Anterior cingulate cortex (tissue), 58 donors: ENCODE measurements at regions not wholly inside any gene's neighbourhood (a gene's known extent, or its start where the extent isn't known, plus 50 kb on each side); places are given as distances from the start of the nearest gene placed in this dataset.
"Not testable (repeated sequence)": the region's sequence is repeated elsewhere in the genome, so short reads cannot be mapped to it uniquely, and the experiment has no call there.

Source experiments
- DNase-seq, 58 donors: peaks; one replicate each; lab custom pipeline; 2025; lab: John Stamatoyannopoulos, UW

DNA sequence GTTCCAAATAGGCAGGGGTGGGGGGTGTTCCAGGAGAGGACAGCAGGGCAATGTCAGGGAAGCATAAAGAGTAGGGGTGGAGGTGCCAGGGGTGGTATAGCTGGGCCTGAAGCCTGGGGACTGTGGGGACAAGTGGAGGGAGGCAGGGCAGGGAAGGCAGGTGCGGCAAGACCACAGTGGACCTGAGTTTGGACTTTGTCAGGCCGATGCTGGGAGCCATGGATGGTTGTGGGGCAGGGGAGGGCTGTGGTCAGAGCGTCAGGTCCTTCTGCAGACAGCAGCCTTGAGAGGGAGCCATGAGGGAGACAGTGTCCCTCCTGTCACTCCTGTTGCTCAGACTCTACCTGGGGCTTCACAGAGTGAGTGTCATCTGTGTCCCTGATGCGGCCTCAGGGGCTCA is 320.3 kb downstream of the PTPRU start:
- DNase-seq: no peak

DNA sequence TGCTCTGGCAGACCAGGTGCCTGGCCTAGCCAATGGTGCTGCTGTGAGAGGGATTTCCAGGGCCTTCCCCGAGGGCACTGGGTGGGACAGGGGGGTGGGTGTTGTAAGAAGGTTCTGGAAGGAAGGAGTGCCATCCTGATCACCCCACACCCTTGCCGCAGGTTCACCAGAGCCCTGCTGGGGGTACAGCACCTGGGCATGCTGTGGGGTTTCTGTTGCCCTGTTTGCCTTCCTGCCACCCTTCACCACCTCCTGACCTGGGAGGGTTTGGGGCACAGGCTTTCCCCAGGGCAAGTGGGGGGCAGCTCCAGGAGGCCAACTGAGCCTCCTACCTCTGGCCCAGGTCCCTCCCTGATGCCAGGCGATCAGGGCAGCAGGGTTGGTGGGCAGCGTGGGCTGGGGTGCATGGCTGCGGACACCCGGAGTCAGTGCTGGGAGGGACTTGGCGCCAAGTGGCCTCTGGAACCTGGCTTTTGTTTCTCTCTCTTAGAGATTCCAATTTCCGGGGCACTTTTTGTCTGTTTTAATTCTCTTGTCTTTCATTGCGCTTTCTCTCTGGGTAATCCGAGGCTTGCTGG is 318.8 kb downstream of the PTPRU start:
- DNase-seq: no peak

DNA sequence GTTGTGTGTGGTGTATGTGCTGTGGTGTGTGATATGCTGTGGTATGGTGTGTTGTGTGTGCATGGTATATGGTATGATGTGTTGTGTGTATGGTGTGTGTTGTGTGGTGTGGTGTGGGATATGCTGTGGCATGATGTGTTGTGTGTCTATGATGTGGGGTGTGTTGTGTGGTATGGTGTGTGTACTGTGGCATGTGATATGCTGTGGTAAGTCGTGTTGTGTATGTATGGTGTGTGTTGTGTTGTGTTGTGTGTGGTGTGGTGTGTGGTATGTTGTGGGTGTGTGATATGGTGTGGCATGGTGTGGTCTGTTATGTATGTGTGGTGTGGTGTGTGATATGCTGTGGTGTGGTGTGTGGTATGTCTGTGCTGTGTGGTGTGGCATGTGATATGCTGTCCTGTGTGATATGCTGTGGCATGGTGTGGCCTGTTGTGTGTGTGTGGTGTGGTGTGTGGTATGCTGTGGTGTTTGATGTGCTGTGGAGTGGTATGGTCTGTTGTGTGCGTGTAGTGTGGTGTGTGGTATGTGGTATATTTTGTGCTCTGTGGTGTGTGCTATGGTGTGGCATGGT is 318.0 kb downstream of the PTPRU start:
- no peak for DNase-seq

DNA sequence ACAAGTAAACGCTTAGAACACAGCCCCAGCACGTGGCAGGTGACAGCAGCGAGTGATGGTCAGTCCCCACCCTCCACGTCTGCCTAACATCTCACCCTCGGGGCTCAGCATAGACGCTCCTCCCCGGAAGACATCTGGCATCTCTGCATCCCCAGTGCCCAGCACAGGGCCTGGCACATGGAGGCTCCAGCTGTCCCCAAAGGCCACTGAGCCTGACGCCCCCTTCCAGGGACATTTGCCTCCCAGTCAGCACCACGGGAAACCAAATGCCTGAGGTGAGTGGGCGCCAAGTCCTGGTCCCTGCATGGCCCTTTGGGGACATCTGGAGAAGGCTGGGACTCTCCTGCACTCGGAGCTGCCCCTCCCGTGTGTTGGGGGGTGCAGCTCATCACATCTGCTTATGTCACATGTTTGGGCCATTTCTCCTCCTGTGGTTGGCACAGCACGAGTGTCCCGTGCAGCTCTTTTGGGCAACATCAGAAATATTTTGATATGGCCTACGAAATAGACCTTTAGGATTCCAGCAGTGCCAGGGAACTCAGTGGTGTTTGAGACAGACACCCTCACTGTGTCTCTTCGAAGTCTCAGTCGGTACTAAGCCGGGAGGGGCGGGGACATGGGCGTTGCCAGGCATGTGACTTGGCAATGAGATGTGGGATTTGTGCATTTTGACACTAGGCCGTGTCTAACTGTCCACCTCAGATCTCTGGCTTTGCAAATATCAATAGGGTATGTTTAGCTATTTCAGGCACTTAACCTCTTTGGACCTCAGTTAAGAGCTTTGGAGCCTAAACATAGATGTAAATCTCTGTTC is 315.0 kb downstream of the PTPRU start:
- no peak for DNase-seq

DNA sequence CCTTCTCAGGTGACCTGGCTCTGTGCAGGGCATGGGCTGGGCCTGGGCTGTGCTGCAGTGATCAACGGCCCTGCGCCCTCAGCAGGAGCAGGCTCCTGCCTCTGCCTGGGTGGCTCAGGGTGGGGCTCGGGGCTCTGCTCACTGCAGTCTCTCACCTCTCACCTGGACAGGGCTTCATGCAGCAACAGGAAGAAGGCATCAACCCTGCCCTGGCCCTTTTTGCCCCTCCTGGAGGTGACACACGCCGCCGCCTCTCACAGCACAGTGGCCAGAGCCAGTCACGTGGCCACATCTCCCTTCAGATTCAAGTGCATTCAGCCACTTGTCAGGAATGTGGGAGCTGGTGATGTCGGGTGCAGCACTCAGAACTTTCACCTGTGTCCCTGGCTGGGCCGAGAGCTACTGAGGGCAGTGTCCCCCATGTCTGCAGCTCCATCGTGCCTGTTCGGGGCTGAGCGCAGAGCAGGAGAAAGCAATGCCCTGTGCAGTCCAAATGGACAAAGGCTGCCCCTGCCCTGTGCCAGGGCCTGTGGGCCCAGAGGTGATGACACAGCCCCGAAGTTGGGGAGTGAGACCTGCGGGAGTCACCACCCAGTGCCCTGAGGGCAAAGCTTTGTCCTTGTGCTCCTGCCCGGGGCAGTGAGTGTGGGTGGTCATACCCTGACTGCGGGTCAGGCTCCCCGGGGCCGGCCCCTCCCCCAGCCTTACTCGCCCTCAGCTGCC is 314.0 kb downstream of the PTPRU start:
- DNase-seq: no peak

DNA sequence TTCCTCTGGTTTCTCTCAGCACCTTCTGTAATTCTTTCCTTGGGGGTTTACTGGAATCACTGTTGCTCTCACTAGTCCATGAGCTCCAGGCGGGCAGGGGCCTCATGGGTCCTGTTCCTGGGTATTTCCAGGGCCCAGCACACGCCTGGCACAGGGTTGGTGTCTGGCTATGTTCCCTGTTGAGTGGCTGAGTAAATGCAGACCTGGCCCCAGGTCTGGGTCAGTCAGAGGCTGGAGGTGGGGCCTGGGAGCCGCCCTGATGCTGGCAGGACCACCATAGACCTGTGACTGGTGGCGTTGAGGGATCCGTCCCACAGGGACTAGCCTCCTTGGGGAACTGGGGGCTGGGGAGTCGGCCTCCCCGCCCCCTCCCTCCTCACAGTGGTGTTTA is 313.4 kb downstream of the PTPRU start:
- not testable (repeated sequence) for DNase-seq

DNA sequence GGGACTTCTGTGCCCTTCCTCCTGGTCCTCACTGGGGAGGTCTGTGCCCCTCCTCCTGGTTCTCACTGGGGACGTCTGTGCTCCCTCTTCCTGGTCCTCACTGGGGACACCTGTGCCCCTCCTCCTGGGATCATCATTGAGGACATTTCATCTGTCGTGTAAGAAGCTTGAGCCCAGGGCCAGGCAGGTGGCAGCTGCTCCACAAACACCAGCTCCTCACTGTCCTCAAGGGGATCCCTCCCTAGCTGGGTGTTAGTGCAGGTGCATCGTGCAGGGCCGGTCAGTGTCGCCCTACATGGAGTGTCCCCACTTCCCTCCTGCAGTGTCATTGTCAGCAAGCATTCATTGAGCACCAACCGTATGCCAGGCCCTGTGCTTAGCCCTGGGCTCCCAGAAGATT is 312.7 kb downstream of the PTPRU start:
- DNase-seq: no peak

DNA sequence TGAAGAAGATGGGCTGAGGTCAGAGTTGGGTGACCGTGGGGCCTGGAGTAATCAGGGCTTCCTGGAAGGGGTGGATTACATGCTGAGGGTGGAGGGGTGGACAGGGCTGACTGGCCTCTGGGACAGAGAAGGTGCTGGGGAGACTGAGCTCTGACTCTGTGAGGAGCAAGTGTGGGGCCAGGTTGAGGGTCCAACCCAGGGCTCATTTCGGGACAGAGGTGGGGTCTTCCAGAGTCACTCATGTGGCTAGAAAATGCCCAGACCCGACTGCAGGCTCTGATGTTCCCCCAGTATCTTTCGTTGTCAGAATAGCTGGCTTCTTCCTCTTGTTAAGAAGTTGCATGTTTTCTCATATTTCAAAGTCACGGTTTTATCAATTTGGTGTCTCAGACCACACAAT is 311.8 kb downstream of the PTPRU start:
- DNase-seq: no peak

DNA sequence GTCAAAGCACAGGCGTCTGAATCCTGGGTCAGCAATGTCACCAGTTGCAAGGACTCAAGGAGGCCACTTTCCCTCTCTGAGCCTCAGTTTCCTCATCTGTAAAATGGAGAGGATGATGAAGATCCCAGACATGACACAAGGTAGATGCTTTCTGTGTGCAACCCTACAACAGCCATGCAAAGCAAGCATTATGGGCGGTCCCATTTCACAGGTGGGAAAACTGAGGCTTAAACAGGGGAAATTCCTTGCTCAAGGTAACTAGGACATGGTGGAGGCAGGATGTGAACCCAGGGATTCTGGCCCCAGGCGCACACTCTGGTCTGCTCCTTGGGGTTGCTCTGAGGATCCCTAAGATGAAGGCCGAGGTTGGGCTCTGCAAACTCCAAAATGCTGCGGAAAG is 311.0 kb downstream of the PTPRU start:
- DNase-seq: no peak

DNA sequence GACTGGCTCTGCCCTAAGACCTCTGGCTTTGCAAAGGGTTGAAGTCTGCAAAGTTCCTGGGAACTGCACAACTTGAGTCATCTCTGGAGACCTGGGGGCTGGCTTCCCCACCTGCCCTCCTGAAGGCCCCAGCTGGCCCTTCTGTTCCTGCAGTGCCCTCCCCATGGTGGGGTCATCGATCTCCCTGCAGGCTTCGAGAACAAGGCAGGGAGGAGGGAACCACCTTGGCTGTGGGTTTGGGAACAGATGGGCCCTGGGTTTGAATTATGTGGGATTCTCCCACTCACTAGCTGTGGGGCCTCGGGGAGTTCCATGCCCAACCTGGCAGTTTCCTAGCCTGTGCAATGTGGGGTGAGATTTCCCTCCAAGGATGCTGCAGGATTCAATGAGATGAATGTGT is 310.2 kb downstream of the PTPRU start:
- DNase-seq: no peak

DNA sequence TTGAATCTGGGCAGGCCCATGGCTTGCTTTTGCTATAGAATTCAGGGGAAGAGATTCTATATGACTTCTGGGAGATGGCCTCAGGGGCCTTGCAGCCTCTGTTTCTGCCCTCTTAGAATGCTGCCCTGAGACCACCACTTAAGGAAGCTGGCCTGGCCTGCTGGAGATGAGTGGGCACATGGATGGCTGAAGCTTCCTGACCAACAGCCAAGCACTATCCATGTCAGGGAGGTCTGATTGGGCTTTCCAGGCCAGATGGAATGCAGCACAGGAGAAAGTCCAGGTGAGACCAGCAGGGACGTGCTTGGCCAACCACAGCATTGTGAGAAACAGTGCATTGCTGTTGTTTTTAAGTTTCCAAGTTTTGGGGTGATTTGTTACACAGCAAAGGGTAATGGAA is 308.1 kb downstream of the PTPRU start:
- DNase-seq: no peak

DNA sequence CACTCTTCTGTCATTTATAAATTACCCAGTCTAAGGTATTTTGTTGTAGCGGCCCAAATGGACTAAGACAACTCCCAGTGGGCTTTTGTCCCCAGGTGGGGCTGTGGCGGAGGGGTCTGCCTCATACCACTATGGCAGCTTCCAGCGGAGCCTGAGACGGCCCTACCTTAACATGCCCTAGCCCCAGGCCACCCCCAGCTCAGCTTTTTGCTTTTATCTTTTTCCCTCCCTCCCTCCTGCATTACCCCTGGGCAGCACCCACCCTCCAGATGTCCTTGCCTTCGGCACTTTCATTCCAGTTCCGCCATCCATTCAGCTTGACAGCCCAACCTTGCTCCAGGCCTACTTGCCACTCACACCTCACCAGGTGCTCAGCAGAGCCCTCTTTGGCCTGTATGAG is 307.3 kb downstream of the PTPRU start:
- no peak for DNase-seq

DNA sequence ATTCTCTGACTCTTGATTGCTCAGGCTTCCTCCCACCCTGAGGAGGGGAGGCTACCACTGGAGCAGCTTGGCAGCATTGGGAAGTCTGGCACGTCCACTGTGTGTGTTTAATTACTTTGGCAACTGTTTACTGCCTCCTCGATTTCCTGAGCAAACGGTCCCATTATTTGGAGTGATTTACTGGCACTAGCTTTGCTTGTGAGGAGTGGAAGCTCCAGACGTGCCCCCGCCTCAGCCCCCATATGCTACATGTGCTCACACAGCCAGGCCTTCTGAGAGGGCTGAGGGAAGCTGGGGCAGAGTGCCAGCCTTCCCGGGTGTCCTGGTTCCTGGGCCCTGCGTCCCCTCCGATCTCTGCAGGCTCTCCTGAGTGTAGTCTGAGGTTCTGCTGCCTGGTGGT is 306.2 kb downstream of the PTPRU start:
- peak in 7 of 58 donors; percentile 2 to 21 (median 7) for DNase-seq

DNA sequence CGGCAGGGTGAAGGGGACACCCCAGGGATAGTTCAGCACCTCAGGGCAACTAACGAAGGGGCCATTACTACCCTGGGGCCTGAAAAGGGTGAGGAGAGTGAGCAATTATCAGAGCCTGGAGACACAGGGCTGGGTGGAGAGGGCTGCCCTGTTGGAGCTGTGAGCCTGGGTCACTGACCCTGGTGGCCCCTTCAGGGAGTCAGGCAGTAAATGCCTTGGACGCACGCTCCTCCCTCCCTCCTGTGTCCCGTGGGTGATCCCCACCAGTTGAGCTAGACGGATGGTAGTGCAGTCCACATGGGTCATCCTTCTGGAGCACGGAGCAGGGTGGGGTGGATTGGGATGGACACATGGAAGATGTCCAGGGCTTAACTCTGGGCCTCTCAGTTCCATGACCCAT is 305.3 kb downstream of the PTPRU start:
- DNase-seq: no peak

DNA sequence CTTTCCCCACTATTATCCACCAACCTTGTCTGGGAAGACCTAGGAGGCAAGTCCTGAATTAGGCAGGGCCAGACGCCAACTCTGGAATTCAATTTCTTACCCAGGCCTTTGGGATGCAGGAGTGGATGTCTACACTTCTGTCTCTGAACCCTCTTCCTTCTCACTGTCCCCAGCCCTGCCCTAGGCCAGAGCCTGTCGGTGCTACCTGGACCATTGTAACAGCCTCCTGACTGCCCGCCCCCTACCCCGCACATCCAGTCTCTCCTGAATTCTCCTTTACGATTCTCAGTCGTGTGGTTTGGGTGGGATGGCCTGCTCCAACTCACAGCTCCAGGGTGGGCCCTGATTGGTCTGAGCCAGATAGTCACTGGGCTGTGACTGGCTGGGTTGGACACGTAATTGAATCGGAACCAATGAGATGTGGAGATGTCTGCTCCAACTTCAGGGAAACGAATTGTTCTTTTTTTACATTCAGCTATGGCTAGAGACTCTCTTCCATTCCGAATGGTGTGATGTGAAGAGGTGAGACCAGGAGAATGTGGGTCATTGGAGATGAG is 304.6 kb downstream of the PTPRU start:
- DNase-seq: no peak

DNA sequence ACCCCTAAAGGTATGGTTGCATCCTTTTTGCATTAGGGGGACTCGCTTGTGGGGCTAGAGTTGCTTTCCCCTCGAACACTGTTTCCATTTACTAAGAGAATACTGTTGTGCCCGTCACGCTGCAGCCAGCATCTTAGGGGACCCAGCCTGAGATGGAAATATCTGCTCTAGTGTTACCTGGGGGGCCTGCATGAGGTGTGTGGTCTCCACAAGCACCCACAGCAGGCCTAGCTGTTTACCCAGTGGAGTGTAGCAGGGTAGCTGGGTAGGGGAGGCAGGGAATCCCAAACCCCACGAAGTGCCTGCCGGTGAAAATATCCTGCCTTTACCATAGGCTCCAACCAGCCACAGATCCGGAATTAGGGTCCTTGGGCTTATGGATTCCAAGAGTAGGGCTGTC is 303.6 kb downstream of the PTPRU start:
- DNase-seq: no peak

DNA sequence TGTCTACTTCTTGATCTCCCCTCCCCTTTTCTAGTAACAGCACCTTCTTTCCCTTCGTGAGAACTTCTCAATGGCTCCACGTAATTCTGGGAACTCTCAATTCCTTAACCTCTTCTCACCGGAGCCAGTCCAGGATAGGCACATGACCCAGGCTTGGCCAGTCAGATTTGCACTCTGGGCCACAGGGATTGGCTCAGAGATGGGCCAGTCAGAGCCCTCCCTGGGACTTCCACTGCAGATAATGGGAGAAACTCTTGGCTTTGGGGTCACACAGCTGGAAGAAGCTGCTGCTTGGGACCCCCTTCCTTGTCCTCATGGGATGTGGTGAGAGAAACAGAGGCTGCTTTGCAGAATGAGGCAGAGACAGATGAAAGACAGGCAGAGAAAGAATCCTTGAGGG is 302.3 kb downstream of the PTPRU start:
- no peak for DNase-seq

DNA sequence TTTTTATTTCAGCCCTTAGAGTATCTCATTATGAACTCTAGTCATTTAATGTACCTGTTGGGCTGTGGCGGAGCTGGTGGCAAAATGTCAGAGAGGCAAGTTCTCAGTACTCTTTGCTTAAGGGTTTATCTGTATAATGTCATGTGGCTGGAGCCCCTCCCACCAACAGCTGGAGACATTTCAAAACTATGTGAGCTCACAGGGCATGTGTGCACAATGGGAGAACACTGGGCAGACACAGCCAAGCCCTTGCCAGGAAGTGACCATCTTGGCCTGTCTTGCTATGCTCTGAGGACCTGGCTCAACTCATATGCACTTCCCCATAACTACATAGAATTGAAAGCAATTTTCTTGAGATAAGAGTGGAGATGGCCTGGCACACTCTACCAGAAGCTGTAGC is 296.4 kb downstream of the PTPRU start:
- DNase-seq: no peak

DNA sequence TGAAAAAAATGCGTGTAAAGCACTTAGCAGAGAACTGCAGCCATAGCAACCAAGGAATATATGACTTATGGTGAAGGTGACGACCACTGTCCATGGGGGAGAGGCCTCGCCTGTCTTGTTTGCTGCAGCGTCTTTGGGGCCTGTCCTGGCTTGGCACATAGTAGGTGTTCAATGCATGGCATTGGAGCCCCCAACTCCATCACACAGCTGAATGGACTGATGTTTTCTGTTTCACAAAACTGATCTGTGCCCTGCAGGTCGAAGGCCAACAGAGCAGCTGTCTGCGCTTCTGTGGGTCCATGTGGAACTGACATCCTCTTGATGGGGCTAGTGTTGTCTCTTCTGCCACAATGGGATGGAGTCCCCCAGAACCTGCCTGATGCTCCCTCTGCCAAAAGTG is 296.0 kb downstream of the PTPRU start:
- DNase-seq: no peak

DNA sequence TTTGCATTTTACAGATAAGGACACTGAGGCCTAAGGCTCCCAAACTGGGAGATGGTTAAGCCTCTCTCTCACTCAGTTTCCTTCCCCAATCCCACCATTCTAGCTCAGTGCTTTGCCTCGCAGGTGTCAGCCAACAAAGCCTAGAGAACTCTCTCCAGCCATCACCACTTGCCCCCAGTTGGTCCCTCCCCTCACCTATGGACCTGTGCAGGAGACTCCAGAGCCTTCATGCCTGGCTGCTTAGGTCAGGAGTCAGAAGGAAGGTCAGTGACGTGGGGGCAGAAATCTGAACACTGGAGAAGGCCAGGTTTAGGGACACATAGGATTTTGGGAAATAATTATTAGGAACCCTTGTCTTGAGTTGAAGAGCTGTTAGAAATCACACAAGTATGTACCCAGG is 295.3 kb downstream of the PTPRU start:
- DNase-seq: no peak

DNA sequence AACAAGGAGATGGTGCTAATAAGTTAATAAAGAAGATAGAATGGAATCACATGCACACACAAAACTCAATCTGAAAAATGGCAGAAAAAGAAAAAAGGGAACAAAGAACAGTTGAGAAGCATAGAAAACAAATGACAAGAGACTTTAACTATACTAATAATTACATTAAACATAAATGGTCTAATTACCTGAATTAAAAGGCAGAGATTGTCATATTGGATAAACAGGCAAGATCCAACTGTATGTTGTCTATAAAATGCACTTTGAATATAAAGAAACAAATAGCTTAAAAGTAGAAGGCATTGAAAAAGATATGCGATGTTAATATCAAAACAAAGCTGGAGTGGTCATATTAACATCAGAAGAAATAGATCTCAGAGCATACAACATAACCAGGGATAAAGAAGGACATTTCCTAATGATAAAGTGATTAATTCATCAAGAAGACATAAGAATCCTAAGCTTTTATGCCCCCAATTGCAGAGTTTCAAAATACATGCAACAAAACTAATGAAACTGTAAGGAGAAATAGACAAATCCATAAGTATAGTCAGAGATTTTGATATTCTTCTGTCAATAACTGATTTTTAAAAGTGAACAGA is 293.5 kb downstream of the PTPRU start:
- no peak for DNase-seq
